DND-41 (cell line): ENCODE measurements at regions not wholly inside any gene's neighbourhood (a gene's known extent, or its start where the extent isn't known, plus 50 kb on each side); places are given as distances from the start of the nearest gene placed in this dataset.

ENCODE experiments used
- ATAC-seq: fragments of 200-7000 bp; cut with Tn5 transposase; 3 replicates; pipeline ENCODE4 v1.9.1; 2021; ENCODE audit warnings: low read depth; ENCODE audit not compliant: insufficient read depth
- DNase-seq: peaks from one replicate; pipeline ENCODE4 v3.0.0-alpha.2; 2020
- H2AFZ ChIP-seq: 2 replicates; pipeline ENCODE4 v1.6.0; 2012; ENCODE audit warnings: low read depth, low read length
- H3K27ac ChIP-seq: 2 replicates; pipeline ENCODE4 v1.5.1; 2012; ENCODE audit warnings: low read length, inconsistent platforms
- H3K27me3 ChIP-seq: fragments of 200-600 bp; sonication (generic); 2 replicates; pipeline ENCODE4 v1.6.0; 2012; ENCODE audit warnings: low read length, mild to moderate bottlenecking, inconsistent platforms; ENCODE audit not compliant: insufficient read depth, poor library complexity
- H3K36me3 ChIP-seq: 2 replicates; pipeline ENCODE4 v1.5.1; 2012; ENCODE audit warnings: low read length, inconsistent platforms; ENCODE audit not compliant: insufficient read depth
- H3K4me1 ChIP-seq: 2 replicates; pipeline ENCODE4 v1.5.1; 2012; ENCODE audit warnings: mild to moderate bottlenecking, low read length; ENCODE audit not compliant: insufficient read depth
- H3K4me2 ChIP-seq: 2 replicates; pipeline ENCODE4 v1.6.0; 2012; ENCODE audit warnings: mild to moderate bottlenecking, moderate library complexity, low read length, inconsistent platforms; ENCODE audit not compliant: insufficient read depth
- H3K4me3 ChIP-seq, 2 experiments: fragments of 200-600 bp in 1 of 2; shearing (Covaris generic) in 1 of 2; 2 replicates each; pipeline ENCODE4 v1.5.1; 2012 to 2016; ENCODE audit warnings: inconsistent platforms in 2 of 2, low read length in 2 of 2, mild to moderate bottlenecking in 2 of 2, low read depth in 1 of 2, moderate library complexity in 1 of 2
- H3K79me2 ChIP-seq: 2 replicates; pipeline ENCODE4 v1.6.0; 2012; ENCODE audit warnings: low read length, inconsistent platforms; ENCODE audit not compliant: insufficient read depth
- H3K9ac ChIP-seq: 2 replicates; pipeline ENCODE4 v1.6.0; 2012; ENCODE audit warnings: low read depth, mild to moderate bottlenecking, inconsistent platforms, low read length, moderate library complexity
- H3K9me3 ChIP-seq: 2 replicates; pipeline ENCODE4 v1.5.1; 2012; ENCODE audit warnings: low read length, moderate library complexity, mild to moderate bottlenecking, inconsistent platforms; ENCODE audit not compliant: insufficient read depth, severe bottlenecking
- H4K20me1 ChIP-seq: 2 replicates; pipeline ENCODE4 v1.6.0; 2012; ENCODE audit warnings: low read length; ENCODE audit not compliant: insufficient read depth
- EZH2 ChIP-seq: IDR thresholded peaks from 3 replicates; pipeline ENCODE4 v1.6.1; 2012; ENCODE audit warnings: borderline replicate concordance, low read depth, mild to moderate bottlenecking, moderate library complexity, low read length, inconsistent platforms; ENCODE audit not compliant: severe bottlenecking
- TF ChIP-seq, protein P1 (sequence below): IDR thresholded peaks from 2 replicates; pipeline ENCODE4 v1.5.1; 2012; ENCODE audit warnings: borderline replicate concordance, low read length, moderate library complexity, mild to moderate bottlenecking; ENCODE audit not compliant: poor library complexity, severe bottlenecking; ENCODE audit errors: extremely low read depth

DNA sequence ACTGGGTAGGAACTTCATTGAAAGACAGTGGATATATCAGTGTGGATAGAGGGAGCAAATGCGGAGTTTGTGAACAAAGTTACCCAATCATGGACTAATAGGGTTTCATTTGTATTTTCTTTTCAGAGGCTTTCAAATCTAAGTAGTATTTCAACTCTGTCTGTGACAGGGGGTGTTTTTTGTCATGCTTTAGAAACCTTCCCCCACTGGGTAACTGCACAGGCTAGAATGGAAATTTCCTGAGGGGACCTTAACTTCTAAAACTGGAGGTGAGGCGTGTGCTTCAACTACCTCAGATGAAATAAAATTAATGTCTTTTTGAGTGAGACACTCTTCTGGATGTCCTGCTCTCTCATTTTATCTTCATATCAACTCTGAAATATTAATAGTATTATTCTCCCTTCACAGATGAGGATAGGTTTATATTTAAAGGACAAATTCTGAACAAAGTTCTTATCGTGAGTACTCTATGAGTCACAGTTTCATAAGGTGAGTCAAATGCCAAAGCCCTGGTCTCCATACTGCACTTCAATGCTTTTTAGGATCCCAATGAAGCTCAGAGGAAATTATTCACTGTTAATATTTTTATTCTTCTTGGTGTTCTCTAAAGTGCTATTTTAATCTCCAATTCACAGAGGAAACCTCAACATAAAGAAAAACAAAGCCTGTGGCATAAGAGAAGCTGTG lies 770.6 kb downstream of the CCSER2 start:
- no peak overlapping the region for H3K4me3 ChIP-seq
- H3K79me2 ChIP-seq = no peaks in the 10 kb centered on the region
- no peaks in the 10 kb centered on the region for H4K20me1 ChIP-seq
- H3K9ac ChIP-seq = no peak overlapping the region
- H3K4me1 ChIP-seq = no peaks in the 10 kb centered on the region
- H3K36me3 ChIP-seq = no peaks in the 10 kb centered on the region
- H3K27me3 ChIP-seq = no peaks in the 10 kb centered on the region
- no peak overlapping the region for H2AFZ ChIP-seq
- H3K9me3 ChIP-seq = no peaks in the 10 kb centered on the region
- no peak overlapping the region for H3K4me2 ChIP-seq
- ATAC-seq = no peak
- TF ChIP-seq EZH2 = no peak
- TF ChIP-seq, protein P1, sequence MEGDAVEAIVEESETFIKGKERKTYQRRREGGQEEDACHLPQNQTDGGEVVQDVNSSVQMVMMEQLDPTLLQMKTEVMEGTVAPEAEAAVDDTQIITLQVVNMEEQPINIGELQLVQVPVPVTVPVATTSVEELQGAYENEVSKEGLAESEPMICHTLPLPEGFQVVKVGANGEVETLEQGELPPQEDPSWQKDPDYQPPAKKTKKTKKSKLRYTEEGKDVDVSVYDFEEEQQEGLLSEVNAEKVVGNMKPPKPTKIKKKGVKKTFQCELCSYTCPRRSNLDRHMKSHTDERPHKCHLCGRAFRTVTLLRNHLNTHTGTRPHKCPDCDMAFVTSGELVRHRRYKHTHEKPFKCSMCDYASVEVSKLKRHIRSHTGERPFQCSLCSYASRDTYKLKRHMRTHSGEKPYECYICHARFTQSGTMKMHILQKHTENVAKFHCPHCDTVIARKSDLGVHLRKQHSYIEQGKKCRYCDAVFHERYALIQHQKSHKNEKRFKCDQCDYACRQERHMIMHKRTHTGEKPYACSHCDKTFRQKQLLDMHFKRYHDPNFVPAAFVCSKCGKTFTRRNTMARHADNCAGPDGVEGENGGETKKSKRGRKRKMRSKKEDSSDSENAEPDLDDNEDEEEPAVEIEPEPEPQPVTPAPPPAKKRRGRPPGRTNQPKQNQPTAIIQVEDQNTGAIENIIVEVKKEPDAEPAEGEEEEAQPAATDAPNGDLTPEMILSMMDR = no peak
- no peak overlapping the region for H3K27ac ChIP-seq
- no peak for DNase-seq

DNA sequence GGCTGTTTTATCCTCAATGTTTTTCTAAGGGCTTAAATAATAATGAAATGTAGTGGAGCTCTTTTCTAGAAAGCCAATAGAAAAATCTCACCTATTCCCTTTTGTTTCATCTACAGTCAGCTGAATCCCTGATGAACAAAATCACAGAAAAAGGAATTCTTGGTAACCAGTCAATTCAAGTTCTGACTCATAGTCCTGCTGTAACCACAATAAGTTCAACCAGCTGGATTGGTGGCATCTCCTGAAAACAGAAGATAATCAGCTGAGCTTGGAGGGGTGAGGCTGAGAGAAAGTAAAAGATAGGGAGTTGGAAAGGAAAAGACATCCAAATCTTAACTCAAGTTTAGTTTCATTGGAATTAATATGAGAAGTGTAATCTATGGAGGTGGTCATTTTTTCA lies 772.1 kb downstream of the CCSER2 start:
- TF ChIP-seq EZH2 = no peak
- TF ChIP-seq, protein P1 = no peak
- H3K79me2 ChIP-seq = no peaks in the 10 kb centered on the region
- no peak overlapping the region for H3K4me3 ChIP-seq
- H3K9ac ChIP-seq = no peak overlapping the region
- no peak overlapping the region for H2AFZ ChIP-seq
- H3K4me2 ChIP-seq = no peak overlapping the region
- no peaks in the 10 kb centered on the region for H3K27me3 ChIP-seq
- H3K9me3 ChIP-seq = no peaks in the 10 kb centered on the region
- H4K20me1 ChIP-seq = no peaks in the 10 kb centered on the region
- no peak for DNase-seq
- H3K27ac ChIP-seq = no peak overlapping the region
- no peak for ATAC-seq
- H3K36me3 ChIP-seq = no peaks in the 10 kb centered on the region
- H3K4me1 ChIP-seq = no peaks in the 10 kb centered on the region

DNA sequence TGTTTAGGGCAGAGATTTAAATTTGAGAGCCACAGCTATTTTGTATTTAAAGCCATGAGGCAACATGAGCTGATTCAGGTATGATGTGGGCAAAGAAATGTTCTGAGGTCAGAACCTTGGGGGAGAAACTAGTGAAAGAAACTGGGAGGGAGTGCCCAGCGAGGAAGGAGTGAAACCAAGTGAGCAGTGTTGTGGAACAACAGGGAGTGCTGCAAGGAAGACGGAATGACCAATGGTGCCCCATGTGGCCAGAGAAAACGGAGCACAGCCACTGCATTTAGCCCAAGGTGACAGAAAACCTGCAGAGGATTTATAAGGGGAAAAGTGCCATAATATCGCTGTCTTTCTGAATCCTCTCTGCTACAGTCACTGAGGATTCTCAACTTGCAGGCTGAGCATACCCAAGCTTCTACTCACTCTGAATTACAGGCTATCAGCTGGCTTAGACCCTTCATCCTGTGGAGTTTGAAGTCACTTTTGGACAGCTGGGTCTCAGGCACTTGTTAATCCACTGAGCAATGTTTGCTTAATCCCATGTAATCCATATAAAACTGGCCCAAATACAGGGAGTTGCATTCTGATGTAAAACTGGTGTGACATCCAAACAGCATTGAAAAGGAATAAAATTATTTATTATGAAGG lies 777.3 kb downstream of the CCSER2 start:
- no peaks in the 10 kb centered on the region for H3K79me2 ChIP-seq
- DNase-seq = no peak

More for the DNA sequence above, 777.3 kb downstream of the CCSER2 start:
- no peak overlapping the region for H3K27ac ChIP-seq
- H3K36me3 ChIP-seq = no peaks in the 10 kb centered on the region
- no peak overlapping the region for H3K9ac ChIP-seq
- no peak overlapping the region for H2AFZ ChIP-seq
- ATAC-seq = no peak
- H4K20me1 ChIP-seq = no peaks in the 10 kb centered on the region
- no peak overlapping the region for H3K4me3 ChIP-seq
- peaks cover 4% of the 10 kb centered on the region for H3K27me3 ChIP-seq
- no peaks in the 10 kb centered on the region for H3K4me1 ChIP-seq
- H3K4me2 ChIP-seq = no peak overlapping the region
- TF ChIP-seq EZH2 = no peak
- TF ChIP-seq, protein P1 = no peak
- H3K9me3 ChIP-seq = no peaks in the 10 kb centered on the region
